Subcutaneous abdominal adipose tissue (tissue), 5 donors: ENCODE measurements at regions not wholly inside any gene's neighbourhood (a gene's known extent, or its start where the extent isn't known, plus 50 kb on each side); places are given as distances from the start of the nearest gene placed in this dataset.

Source experiments
- H3K27ac ChIP-seq: one replicate; pipeline ENCODE4 v1.7.0; 2013; ENCODE audit warnings: low read depth, mild to moderate bottlenecking, inconsistent platforms, low read length, moderate library complexity
- H3K27me3 ChIP-seq, 5 donors: one replicate each; pipeline ENCODE4 v1.7.0; 2013; ENCODE audit warnings: low read length in 5 of 5, inconsistent platforms in 1 of 5; ENCODE audit not compliant: control insufficient read depth in 5 of 5, insufficient read depth in 4 of 5
- H3K36me3 ChIP-seq, 5 donors: one replicate each; pipeline ENCODE4 v1.7.0; 2013; ENCODE audit warnings: low read length in 5 of 5; ENCODE audit not compliant: control insufficient read depth in 5 of 5, insufficient read depth in 5 of 5
- H3K4me1 ChIP-seq, 5 donors: one replicate each; pipeline ENCODE4 v1.7.0; 2013; ENCODE audit warnings: low read length in 5 of 5, mild to moderate bottlenecking in 3 of 5, moderate library complexity in 1 of 5; ENCODE audit not compliant: control insufficient read depth in 5 of 5, insufficient read depth in 5 of 5
- H3K4me3 ChIP-seq, 5 donors: one replicate each; pipeline ENCODE4 v1.7.0; 2013; ENCODE audit warnings: low read length in 5 of 5, low read depth in 1 of 5
- H3K9ac ChIP-seq, 5 donors: one replicate each; pipeline ENCODE4 v1.7.0; 2013; ENCODE audit warnings: low read length in 5 of 5, mild to moderate bottlenecking in 4 of 5, moderate library complexity in 3 of 5
- H3K9me3 ChIP-seq, 5 donors: one replicate each; pipeline ENCODE4 v1.7.0; 2013; ENCODE audit warnings: low read length in 5 of 5; ENCODE audit not compliant: control insufficient read depth in 5 of 5
- donor health status: healthy.
- donor health status: healthy.
- donor health status: healthy.
- donor health status: healthy.
- donor health status: healthy.

- Histone ChIP-seq H3K4me1 (no peaks in the 10 kb centered on the region), H3K9ac (no peak overlapping the region), H3K36me3 (peaks cover 11 to 74% (median 61%) of the 10 kb centered on the region in 5 donors), H3K27me3 (no peaks in the 10 kb centered on the region), H3K27ac (no peak overlapping the region), H3K4me3 (no peak overlapping the region), H3K9me3 (peaks cover 0 to 4% (median 2%) of the 10 kb centered on the region in 5 donors)
Measured at GRCh38 chr19:5261156-5261890, 79.3 kb downstream of the PTPRS start.

- Histone ChIP-seq H3K27me3 (no peaks in the 10 kb centered on the region), H3K4me3 (no peak overlapping the region), H3K4me1 (no peaks in the 10 kb centered on the region), H3K27ac (no peak overlapping the region), H3K9ac (no peak overlapping the region), H3K36me3 (peaks cover 11 to 81% (median 69%) of the 10 kb centered on the region in 5 donors), H3K9me3 (peaks cover 0 to 9% (median 6%) of the 10 kb centered on the region in 5 donors)
Measured at GRCh38 chr19:5260381-5260967, 80.1 kb downstream of the PTPRS start.

DNA sequence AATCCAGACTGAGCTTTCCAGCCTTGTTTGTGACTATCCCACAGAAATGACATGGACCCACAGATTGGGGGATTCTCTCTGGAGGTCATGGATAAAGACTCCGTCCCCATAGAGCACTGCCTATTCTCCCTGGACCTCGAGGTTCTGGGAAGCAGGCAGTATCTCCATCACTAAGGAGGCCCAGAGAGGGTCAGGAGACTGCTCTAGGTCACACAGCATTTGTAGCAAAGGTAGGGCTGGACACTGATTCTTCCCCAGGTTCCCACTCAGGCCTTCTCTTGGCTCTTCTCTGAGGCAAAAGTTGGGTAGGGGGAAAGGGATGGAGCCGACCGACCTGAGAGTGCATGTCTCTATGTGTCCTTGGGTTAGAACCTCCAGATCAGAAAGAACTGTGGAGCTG, 80.9 kb downstream of the PTPRS start:
- no peaks in the 10 kb centered on the region for H3K27me3 ChIP-seq
- no peaks in the 10 kb centered on the region for H3K4me1 ChIP-seq
- no peak overlapping the region for H3K9ac ChIP-seq
- no peak overlapping the region for H3K4me3 ChIP-seq
- peaks cover 12 to 85% (median 73%) of the 10 kb centered on the region in 5 donors for H3K36me3 ChIP-seq
- no peak overlapping the region for H3K27ac ChIP-seq
- H3K9me3 ChIP-seq = peaks cover 4 to 16% (median 11%) of the 10 kb centered on the region in 5 donors

DNA sequence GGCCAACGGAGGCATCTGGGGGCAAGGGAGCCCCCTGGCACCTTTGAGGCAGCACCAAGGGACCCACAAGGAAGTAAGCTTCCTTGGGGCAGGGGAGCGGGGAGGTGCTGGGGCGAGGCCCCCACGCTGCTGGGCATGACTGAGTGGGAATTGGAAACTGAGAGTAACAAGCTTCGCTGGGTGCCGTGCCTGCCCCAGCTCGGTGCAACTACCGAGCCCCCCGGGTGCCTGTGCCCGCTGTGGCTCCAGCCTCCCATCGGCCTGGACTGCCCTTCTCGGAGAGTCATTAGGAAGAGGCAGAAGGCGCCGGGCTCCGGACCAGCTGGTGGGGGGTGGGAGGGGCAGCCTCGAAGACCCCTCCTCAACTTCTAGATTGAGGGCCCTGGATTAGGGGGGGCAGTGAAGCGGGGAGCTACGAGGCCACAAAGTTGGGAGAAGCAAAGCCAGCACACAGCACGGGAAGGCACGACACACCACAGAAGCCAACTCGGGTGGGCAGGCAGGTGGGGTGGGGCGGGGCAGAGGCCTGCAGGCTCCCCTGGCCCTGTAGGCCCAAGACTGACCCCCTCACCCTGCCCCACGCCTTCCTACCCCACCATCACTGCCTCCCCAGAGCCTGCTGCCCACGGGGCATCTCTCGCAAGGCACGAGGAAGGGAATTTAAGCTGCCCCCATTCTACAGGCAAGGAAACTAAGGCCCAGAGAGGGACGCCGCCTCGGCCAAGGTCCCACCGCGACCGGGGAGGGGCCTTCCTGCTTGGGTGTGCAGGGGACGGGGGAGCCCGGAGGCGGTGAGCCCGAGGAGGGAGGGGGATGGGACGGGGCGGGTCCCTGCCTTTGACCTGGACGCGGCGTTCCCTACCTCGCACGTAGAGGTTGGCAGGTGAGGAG, 83.2 kb downstream of the PTPRS start:
- peaks cover 13 to 67% (median 57%) of the 10 kb centered on the region in 5 donors for H3K36me3 ChIP-seq
- H3K9ac ChIP-seq = no peak overlapping the region
- no peaks in the 10 kb centered on the region for H3K27me3 ChIP-seq
- no peak overlapping the region for H3K27ac ChIP-seq
- H3K4me1 ChIP-seq = peaks cover 0 to 11% (median 0%) of the 10 kb centered on the region in 5 donors
- no peak overlapping the region for H3K4me3 ChIP-seq
- H3K9me3 ChIP-seq = peaks cover 4 to 21% (median 16%) of the 10 kb centered on the region in 5 donors

GRCh38 chr19:5255602-5256231, 84.9 kb downstream of the PTPRS start:
- Histone ChIP-seq H3K27ac (no peak overlapping the region), H3K9me3 (peaks cover 4 to 21% (median 16%) of the 10 kb centered on the region in 5 donors), H3K9ac (no peak overlapping the region), H3K27me3 (no peaks in the 10 kb centered on the region), H3K4me3 (no peak overlapping the region), H3K4me1 (peaks cover 0 to 11% (median 3%) of the 10 kb centered on the region in 5 donors), H3K36me3 (peaks cover 13 to 52% (median 49%) of the 10 kb centered on the region in 5 donors)

- Histone ChIP-seq H3K4me1 (peaks cover 0 to 11% (median 3%) of the 10 kb centered on the region in 5 donors), H3K9me3 (peaks cover 4 to 21% (median 16%) of the 10 kb centered on the region in 5 donors), H3K9ac (no peak overlapping the region), H3K27ac (no peak overlapping the region), H3K36me3 (peaks cover 13 to 50% (median 43%) of the 10 kb centered on the region in 5 donors), H3K27me3 (no peaks in the 10 kb centered on the region), H3K4me3 (peak overlapping the region in 2 of 5 donors; percentile 33 to 34)
Measured at GRCh38 chr19:5254944-5255343, 85.7 kb downstream of the PTPRS start.

DNA sequence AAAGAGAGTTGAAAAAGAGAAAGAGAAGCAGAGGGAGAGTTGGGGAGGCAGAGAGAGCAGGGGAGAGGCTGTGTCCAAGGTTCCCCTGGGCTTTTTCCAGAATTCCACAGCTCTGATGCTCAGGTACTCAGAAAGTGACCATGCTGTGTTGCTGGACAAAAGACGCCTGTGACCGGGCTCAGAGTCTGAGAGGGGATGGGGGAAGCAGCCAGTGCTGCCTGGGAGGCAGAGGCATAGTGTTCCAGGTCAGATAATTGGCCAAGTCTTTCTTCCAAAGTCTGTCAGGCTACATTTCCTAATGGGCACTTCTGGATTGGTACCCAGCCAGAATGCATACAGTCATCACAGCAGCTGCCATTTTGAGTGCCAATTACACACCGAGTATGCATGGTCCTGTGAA, 86.1 kb downstream of the PTPRS start:
- Histone ChIP-seq H3K9ac (no peak overlapping the region), H3K4me3 (peak overlapping the region in 1 of 5 donors; percentile 34), H3K4me1 (peaks cover 0 to 11% (median 3%) of the 10 kb centered on the region in 5 donors), H3K36me3 (peaks cover 16 to 50% (median 44%) of the 10 kb centered on the region in 5 donors), H3K27me3 (no peaks in the 10 kb centered on the region), H3K27ac (no peak overlapping the region), H3K9me3 (peaks cover 4 to 21% (median 18%) of the 10 kb centered on the region in 5 donors)

GRCh38 chr19:5253406-5254110, 87.1 kb downstream of the PTPRS start:
- Histone ChIP-seq H3K4me3 (no peak overlapping the region), H3K4me1 (peaks cover 0 to 11% (median 3%) of the 10 kb centered on the region in 5 donors), H3K27me3 (no peaks in the 10 kb centered on the region), H3K27ac (peak overlapping the region; percentile 52), H3K36me3 (peaks cover 8 to 52% (median 48%) of the 10 kb centered on the region in 5 donors), H3K9me3 (peaks cover 4 to 21% (median 19%) of the 10 kb centered on the region in 5 donors), H3K9ac (no peak overlapping the region)
